Body of pancreas (tissue), 4 donors: ENCODE measurements at regions not wholly inside any gene's neighbourhood (a gene's known extent, or its start where the extent isn't known, plus 50 kb on each side); places are given as distances from the start of the nearest gene placed in this dataset.

Experiments used
- ATAC-seq: fragments of 150-250 bp; one replicate; pipeline ENCODE4 v1.9.1; 2016
- DNase-seq, 4 donors: peaks; one replicate each; pipeline ENCODE4 v3.0.0-alpha.2; 2019
- H3K27ac ChIP-seq, 4 donors: fragments of 200-600 bp; sonication (generic); 1 replicate in 3 of 4; 2 replicates in 1 of 4; pipeline versions ENCODE4 v1.5.1 to v1.6.1; 2016 to 2019; ENCODE audit warnings: mild to moderate bottlenecking in 1 of 4, mixed read lengths in 1 of 4, moderate library complexity in 1 of 4
- H3K27me3 ChIP-seq, 2 donors: fragments of 200-600 bp; sonication (generic); one replicate each; pipeline ENCODE4 v1.6.0; 2016; ENCODE audit warnings: mild to moderate bottlenecking in 1 of 2
- H3K36me3 ChIP-seq, 2 donors: fragments of 200-600 bp; sonication (generic); replicated peaks in 1 of 2; 2 replicates each; pipeline ENCODE4 v1.5.1; 2016; ENCODE audit warnings: low read depth in 2 of 2; ENCODE audit not compliant: insufficient read depth in 1 of 2
- H3K4me1 ChIP-seq: fragments of 200-600 bp; sonication (generic); one replicate; pipeline ENCODE4 v1.6.0; 2016
- H3K4me3 ChIP-seq, 2 donors: fragments of 200-600 bp; sonication (generic); 1 replicate in 1 of 2; 2 replicates in 1 of 2; pipeline ENCODE4 v1.5.1; 2016 to 2019
- H3K9me3 ChIP-seq, 3 donors: fragments of 200-600 bp; sonication (generic); 1 replicate in 2 of 3; 2 replicates in 1 of 3; pipeline ENCODE4 v1.5.1; 2016
- CTCF ChIP-seq, 7 experiments: fragments of 450-650 bp in 4 of 7; fragments of 200-600 bp in 3 of 7; sonication (generic) in 3 of 7; IDR thresholded peaks; one replicate each; pipeline ENCODE4 v1.5.1; 2016 to 2019; ENCODE audit warnings: antibody characterized with exemption in 7 of 7
- POLR2A ChIP-seq, 3 donors: fragments of 450-650 bp; IDR thresholded peaks; one replicate each; pipeline ENCODE4 v1.6.1; 2016; ENCODE audit warnings: antibody characterized with exemption in 3 of 3, mild to moderate bottlenecking in 2 of 3
- WGBS, 2 donors: methylation state at CpG; one replicate each; pipeline ENCODE4 v1.1.5; 2017; 5-methylcytosine and 5-hydroxymethylcytosine counted together
- intact Hi-C: fragments of 100-400 bp; cut with DNase I; formaldehyde crosslinking; loops from one replicate; pipeline ENCODE4 v1.15.1; 2023

GRCh38 chr13:83532809-83533208 lies 349.5 kb downstream of the SLITRK1 start:
- DNase-seq (no peak), ATAC-seq (no peak)
- no peaks in the 10 kb centered on the region for H3K9me3 ChIP-seq
- WGBS, 2 donors = 87 to 90% methylated on average over 12 of the region's 12 CpGs
- H3K27me3 ChIP-seq = no peaks in the 10 kb centered on the region
- H3K4me3 ChIP-seq = no peak overlapping the region
- intact Hi-C loops = no loop called here
- H3K27ac ChIP-seq = no peak overlapping the region
- TF ChIP-seq POLR2A (IDR thresholded peaks at IDR 0.05) = no peak
- TF ChIP-seq CTCF (IDR thresholded peaks at IDR 0.05) = no peak
- H3K4me1 ChIP-seq = no peaks in the 10 kb centered on the region
- no peaks in the 10 kb centered on the region for H3K36me3 ChIP-seq

- no peaks in the 10 kb centered on the region for H3K36me3 ChIP-seq
- ATAC-seq (no peak), DNase-seq (no peak)
- intact Hi-C loops = no loop called here
- TF ChIP-seq POLR2A (IDR thresholded peaks at IDR 0.05) = no peak
- H3K9me3 ChIP-seq = no peaks in the 10 kb centered on the region
- no peaks in the 10 kb centered on the region for H3K27me3 ChIP-seq
- 20 to 71% methylated on average over 1 of the region's 1 CpG for WGBS, 2 donors
- H3K4me1 ChIP-seq = no peaks in the 10 kb centered on the region
- H3K27ac ChIP-seq = no peak overlapping the region
- no peak overlapping the region for H3K4me3 ChIP-seq
Observed at GRCh38 chr13:83531022-83531421, 351.3 kb downstream of the SLITRK1 start.

- Histone ChIP-seq H3K36me3 (no peaks in the 10 kb centered on the region), H3K4me1 (no peaks in the 10 kb centered on the region), H3K9me3 (peaks cover 0 to 2% (median 0%) of the 10 kb centered on the region in 3 donors), H3K27me3 (no peaks in the 10 kb centered on the region), H3K4me3 (no peak overlapping the region), H3K27ac (no peak overlapping the region)
- TF ChIP-seq POLR2A (IDR thresholded peaks at IDR 0.05) = no peak
- TF ChIP-seq CTCF (IDR thresholded peaks at IDR 0.05) = no peak
- 83 to 86% methylated on average over 17 to 20 of the region's 25 CpGs for WGBS, 2 donors
- intact Hi-C loops = no loop called here
- DNase-seq (no peak), ATAC-seq (no peak)
Observed at GRCh38 chr13:83516781-83517180, 365.5 kb downstream of the SLITRK1 start.

GRCh38 chr13:83515268-83516015 lies 366.8 kb downstream of the SLITRK1 start:
- Histone ChIP-seq H3K27me3 (no peaks in the 10 kb centered on the region), H3K27ac (no peak overlapping the region), H3K36me3 (no peaks in the 10 kb centered on the region), H3K4me3 (no peak overlapping the region), H3K9me3 (peaks cover 0 to 2% (median 0%) of the 10 kb centered on the region in 3 donors), H3K4me1 (no peaks in the 10 kb centered on the region)
- ATAC-seq = no peak
- TF ChIP-seq CTCF (IDR thresholded peaks at IDR 0.05) = no peak
- TF ChIP-seq POLR2A (IDR thresholded peaks at IDR 0.05) = no peak
- intact Hi-C loops = no loop called here
- no peak for DNase-seq
- 85 to 97% methylated on average over 1 of the region's 1 CpG for WGBS, 2 donors

GRCh38 chr13:83508771-83509301 lies 373.4 kb downstream of the SLITRK1 start:
- Histone ChIP-seq H3K27me3 (no peaks in the 10 kb centered on the region), H3K4me1 (no peaks in the 10 kb centered on the region), H3K9me3 (no peaks in the 10 kb centered on the region), H3K4me3 (no peak overlapping the region), H3K27ac (no peak overlapping the region), H3K36me3 (no peaks in the 10 kb centered on the region)
- TF ChIP-seq POLR2A (IDR thresholded peaks at IDR 0.05) (no peak), CTCF (IDR thresholded peaks at IDR 0.05) (no peak)
- DNase-seq = no peak
- intact Hi-C loops = no loop called here
- WGBS, 2 donors = 24 to 30% methylated on average over 1 of the region's 1 CpG
- ATAC-seq = no peak
